HEK293T (cell line): ENCODE measurements at regions not wholly inside any gene's neighbourhood (a gene's known extent, or its start where the extent isn't known, plus 50 kb on each side); places are given as distances from the start of the nearest gene placed in this dataset.

Experiments used
- ARNT ChIP-seq: fragments of 450-650 bp; IDR thresholded peaks from 2 replicates; pipeline ENCODE4 v1.6.1; 2017; ENCODE audit warnings: mild to moderate bottlenecking
- BHLHE40 ChIP-seq: fragments of 450-650 bp; IDR thresholded peaks from 2 replicates; pipeline ENCODE4 v1.6.1; 2016; ENCODE audit warnings: mild to moderate bottlenecking, moderate library complexity, borderline replicate concordance
- CTBP1 ChIP-seq: fragments of 450-650 bp; IDR thresholded peaks from 2 replicates; pipeline ENCODE4 v1.6.1; 2016; ENCODE audit warnings: borderline replicate concordance
- FOXA1 ChIP-seq: fragments of 450-650 bp; IDR thresholded peaks from 2 replicates; pipeline ENCODE4 v1.6.1; 2016; ENCODE audit warnings: mild to moderate bottlenecking
- FOXK2 ChIP-seq: fragments of 450-650 bp; IDR thresholded peaks from 2 replicates; pipeline ENCODE4 v1.6.1; 2016; ENCODE audit warnings: mild to moderate bottlenecking
- FOXM1 ChIP-seq: fragments of 450-650 bp; IDR thresholded peaks from 2 replicates; pipeline ENCODE4 v1.6.1; 2017; ENCODE audit warnings: mild to moderate bottlenecking, borderline replicate concordance
- HDGF ChIP-seq: fragments of 450-650 bp; IDR thresholded peaks from 2 replicates; pipeline ENCODE4 v1.6.1; 2017; ENCODE audit warnings: antibody characterized with exemption, borderline replicate concordance
- L3MBTL2 ChIP-seq: fragments of 450-650 bp; conservative IDR thresholded peaks from 2 replicates; pipeline ENCODE4 v1.6.1; 2016; ENCODE audit warnings: mild to moderate bottlenecking
- NFRKB ChIP-seq: fragments of 450-650 bp; IDR thresholded peaks from 2 replicates; pipeline ENCODE4 v1.6.1; 2016; ENCODE audit warnings: mild to moderate bottlenecking, moderate library complexity
- PKNOX1 ChIP-seq: fragments of 450-650 bp; IDR thresholded peaks from 2 replicates; pipeline ENCODE4 v1.6.1; 2016
- SP1 ChIP-seq: fragments of 450-650 bp; IDR thresholded peaks from 2 replicates; pipeline ENCODE4 v1.6.1; 2017
- SUZ12 ChIP-seq: fragments of 450-650 bp; IDR thresholded peaks from 2 replicates; pipeline ENCODE4 v1.6.1; 2016; ENCODE audit warnings: mild to moderate bottlenecking
- TARDBP ChIP-seq: fragments of 450-650 bp; IDR thresholded peaks from 2 replicates; pipeline ENCODE4 v1.6.1; 2016
- ZNF384 ChIP-seq: fragments of 450-650 bp; IDR thresholded peaks from 2 replicates; pipeline ENCODE4 v1.6.1; 2016

DNA sequence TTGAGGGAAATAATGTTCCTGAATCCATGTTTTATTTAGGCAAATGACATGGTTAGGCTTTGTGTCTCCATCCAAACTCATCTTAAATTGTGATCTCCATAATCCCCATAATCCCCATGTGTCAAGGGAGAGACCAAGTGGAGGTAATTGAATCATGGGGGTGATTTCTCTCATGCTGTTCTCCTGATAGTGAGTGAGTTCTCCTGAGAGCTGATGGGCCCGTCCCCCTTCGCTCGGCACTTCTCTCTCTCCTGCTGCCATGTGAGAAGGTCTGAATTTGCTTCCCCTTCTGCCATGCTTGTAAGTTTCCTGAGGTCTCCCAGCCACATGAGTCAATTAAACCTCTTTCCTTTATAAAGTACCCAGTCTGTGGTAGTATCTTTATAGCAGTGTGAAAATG, 563.0 kb upstream of the NR3C2 start:
- TF ChIP-seq FOXM1 (no peak), HDGF (no peak), FOXA1 (no peak), SP1 (no peak), TARDBP (no peak), FOXK2 (no peak), L3MBTL2 (no peak), BHLHE40 (no peak), NFRKB (no peak), CTBP1 (no peak), SUZ12 (no peak), ZNF384 (no peak), PKNOX1 (no peak), ARNT (no peak)
